ENCODE measurements at regions not wholly inside any gene's neighbourhood (a gene's known extent, or its start where the extent isn't known, plus 50 kb on each side); places are given as distances from the start of the nearest gene placed in this dataset.

DNA sequence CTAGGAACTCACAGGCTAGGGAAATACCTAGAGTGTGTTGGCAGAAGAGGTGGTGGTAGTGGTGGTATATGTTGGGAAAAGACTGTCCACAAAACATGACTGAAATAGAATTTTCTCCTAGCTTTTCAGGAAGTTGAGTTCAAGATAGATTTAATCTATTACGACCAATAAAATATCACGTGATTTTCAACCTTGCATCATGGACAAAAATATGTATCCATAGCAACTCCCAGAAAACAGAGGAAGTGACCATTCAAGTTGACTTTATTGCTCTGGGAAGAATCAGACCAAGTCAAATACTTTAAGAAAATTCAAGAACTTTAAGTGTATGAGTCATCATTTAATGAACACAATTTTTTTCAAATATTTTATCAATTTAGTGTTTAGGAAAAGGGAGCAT, 347.0 kb upstream of the ZNF385D start:
- no peaks in the 10 kb centered on the region for H3K36me3 Mint-ChIP-seq (ENCODE audit: low read depth)
- no peaks in the 10 kb centered on the region for H3K27me3 Mint-ChIP-seq (ENCODE audit: low read depth, poor library complexity)
- H3K4me3 Mint-ChIP-seq = no peak overlapping the region
- H3K9me3 Mint-ChIP-seq = no peaks in the 10 kb centered on the region
- peaks cover 5% of the 10 kb centered on the region for H3K4me1 Mint-ChIP-seq
- no peak for DNase-seq
- no peak overlapping the region for H3K27ac Mint-ChIP-seq
- TF ChIP-seq, protein P1, sequence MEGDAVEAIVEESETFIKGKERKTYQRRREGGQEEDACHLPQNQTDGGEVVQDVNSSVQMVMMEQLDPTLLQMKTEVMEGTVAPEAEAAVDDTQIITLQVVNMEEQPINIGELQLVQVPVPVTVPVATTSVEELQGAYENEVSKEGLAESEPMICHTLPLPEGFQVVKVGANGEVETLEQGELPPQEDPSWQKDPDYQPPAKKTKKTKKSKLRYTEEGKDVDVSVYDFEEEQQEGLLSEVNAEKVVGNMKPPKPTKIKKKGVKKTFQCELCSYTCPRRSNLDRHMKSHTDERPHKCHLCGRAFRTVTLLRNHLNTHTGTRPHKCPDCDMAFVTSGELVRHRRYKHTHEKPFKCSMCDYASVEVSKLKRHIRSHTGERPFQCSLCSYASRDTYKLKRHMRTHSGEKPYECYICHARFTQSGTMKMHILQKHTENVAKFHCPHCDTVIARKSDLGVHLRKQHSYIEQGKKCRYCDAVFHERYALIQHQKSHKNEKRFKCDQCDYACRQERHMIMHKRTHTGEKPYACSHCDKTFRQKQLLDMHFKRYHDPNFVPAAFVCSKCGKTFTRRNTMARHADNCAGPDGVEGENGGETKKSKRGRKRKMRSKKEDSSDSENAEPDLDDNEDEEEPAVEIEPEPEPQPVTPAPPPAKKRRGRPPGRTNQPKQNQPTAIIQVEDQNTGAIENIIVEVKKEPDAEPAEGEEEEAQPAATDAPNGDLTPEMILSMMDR (IDR thresholded peaks at IDR 0.05) = no peak

DNA sequence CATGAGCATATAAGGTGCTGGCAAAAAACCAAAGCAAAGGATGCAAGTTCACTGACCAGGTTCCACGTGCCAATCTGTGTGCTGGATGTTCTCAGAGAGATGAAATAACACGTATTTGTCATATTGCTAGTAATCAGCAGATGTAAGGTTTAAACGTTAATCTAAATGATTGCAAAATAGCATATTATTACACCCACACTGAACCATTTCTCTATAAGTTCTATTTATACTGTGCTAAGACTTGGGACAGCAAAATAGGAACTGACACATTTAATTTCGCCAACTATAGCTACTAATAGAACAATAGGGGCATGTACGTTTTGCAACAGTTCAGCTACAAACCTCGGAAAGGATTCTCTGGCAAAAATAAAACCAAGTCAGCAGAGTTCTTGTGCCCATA, 350.3 kb upstream of the ZNF385D start:
- H3K27ac Mint-ChIP-seq = no peak overlapping the region
- peaks cover 5% of the 10 kb centered on the region for H3K4me1 Mint-ChIP-seq
- no peak for DNase-seq
- no peaks in the 10 kb centered on the region for H3K36me3 Mint-ChIP-seq (ENCODE audit: low read depth)
- no peaks in the 10 kb centered on the region for H3K9me3 Mint-ChIP-seq
- no peaks in the 10 kb centered on the region for H3K27me3 Mint-ChIP-seq (ENCODE audit: low read depth, poor library complexity)
- no peak overlapping the region for H3K4me3 Mint-ChIP-seq
- TF ChIP-seq, protein P1 (IDR thresholded peaks at IDR 0.05) = no peak

DNA sequence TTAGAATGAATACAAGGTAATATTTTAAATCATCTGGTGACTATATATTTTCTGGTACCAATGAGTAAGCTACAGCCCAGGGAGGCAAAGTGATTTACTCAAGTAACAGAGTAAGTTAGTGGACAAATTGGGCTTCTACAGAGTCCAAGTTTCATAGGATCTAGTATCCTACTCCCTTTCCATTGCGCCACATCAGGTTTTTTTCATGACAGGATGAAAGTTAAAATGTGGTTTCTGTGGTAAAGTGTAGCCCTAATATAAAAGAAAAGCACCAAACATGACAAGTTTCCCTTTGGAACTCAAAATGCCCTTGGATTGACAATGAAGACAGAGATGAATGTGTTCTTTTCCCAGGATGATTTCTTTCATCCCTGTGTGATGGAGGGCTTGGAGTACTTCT, 350.8 kb upstream of the ZNF385D start:
- no peaks in the 10 kb centered on the region for H3K27me3 Mint-ChIP-seq (ENCODE audit: low read depth, poor library complexity)
- H3K4me1 Mint-ChIP-seq = peaks cover 5% of the 10 kb centered on the region
- H3K27ac Mint-ChIP-seq = no peak overlapping the region
- TF ChIP-seq, protein P1 (IDR thresholded peaks at IDR 0.05) = no peak
- no peaks in the 10 kb centered on the region for H3K36me3 Mint-ChIP-seq (ENCODE audit: low read depth)
- DNase-seq = no peak
- no peaks in the 10 kb centered on the region for H3K9me3 Mint-ChIP-seq
- no peak overlapping the region for H3K4me3 Mint-ChIP-seq

DNA sequence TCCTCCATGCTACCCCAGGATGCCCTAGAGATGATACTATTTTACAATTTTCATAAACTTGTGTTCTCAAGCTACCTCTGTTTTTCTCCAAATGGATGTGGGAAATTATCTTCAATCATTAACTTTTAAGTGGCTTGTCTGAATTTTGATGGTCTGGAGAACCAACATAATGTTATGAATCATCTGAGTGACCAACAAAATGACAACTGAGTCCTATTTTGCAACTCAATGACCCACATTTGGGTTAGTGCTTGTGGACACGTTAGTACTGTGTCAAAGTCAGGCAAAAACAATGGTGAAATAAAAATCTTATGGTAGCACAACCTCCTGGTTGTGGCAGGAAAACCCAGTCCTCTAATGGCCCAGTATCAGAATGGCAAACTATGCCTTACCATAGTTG, 352.4 kb upstream of the ZNF385D start:
- Mint-ChIP-seq H3K4me3 (no peak overlapping the region), H3K27ac (no peak overlapping the region), H3K36me3 (ENCODE audit: low read depth) (no peaks in the 10 kb centered on the region), H3K27me3 (ENCODE audit: low read depth, poor library complexity) (no peaks in the 10 kb centered on the region), H3K4me1 (no peaks in the 10 kb centered on the region), H3K9me3 (no peaks in the 10 kb centered on the region)
- TF ChIP-seq, protein P1 (IDR thresholded peaks at IDR 0.05) = no peak
- no peak for DNase-seq

DNA sequence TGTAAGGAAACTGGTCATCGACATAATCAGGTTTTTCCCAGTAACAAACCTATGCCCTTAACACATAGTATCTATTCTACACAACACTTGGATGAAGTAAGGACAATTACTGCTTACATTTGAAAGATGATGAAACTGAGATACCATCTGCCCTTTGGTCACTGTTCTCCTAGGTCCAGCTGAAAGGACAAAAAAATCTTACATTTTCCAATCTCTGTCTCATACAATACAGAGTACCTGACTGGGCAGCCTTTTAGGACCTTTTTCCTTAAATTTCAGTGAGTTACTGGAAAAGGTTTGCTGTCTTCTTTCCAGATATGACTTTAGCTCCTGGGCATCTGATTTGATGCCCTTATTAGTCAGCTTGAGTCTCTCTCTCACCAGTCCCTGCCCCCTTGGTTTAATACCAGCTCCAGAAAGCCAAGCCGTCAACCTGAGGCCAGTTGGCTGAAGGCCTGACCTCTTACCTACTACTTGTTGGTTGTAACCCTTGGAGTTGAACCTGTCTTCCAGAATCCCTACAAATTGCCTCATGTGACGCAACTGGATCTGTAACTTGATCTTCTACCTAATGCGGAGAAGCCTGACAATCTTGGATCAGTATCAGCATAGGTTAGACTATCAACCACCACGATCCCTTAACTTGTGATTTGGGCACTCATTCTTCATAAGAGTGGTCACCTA, 355.3 kb upstream of the ZNF385D start:
- DNase-seq = no peak
- H3K36me3 Mint-ChIP-seq (ENCODE audit: low read depth) = no peaks in the 10 kb centered on the region
- H3K27ac Mint-ChIP-seq = no peak overlapping the region
- no peaks in the 10 kb centered on the region for H3K27me3 Mint-ChIP-seq (ENCODE audit: low read depth, poor library complexity)
- no peaks in the 10 kb centered on the region for H3K4me1 Mint-ChIP-seq
- no peaks in the 10 kb centered on the region for H3K9me3 Mint-ChIP-seq
- no peak overlapping the region for H3K4me3 Mint-ChIP-seq
- TF ChIP-seq, protein P1 (IDR thresholded peaks at IDR 0.05) = no peak

DNA sequence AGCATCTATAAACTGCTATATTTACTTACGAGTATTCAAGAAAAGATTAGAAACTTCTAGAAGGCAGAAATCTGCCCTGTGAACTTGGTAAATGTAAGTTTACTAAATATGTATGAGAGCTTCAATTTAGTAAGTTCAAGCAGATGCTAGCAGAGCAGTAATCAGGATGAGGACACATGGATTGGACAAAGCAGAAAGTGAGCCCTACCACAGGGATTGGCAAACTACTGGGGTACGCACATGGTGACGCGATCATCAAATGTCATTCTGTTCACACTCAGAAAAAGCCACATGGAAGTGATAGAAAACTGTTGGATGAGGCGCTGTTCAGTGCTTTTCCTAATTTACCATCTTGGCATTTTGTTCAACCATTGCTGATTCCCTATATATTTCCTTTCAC, 360.2 kb upstream of the ZNF385D start:
- Mint-ChIP-seq H3K27ac (no peak overlapping the region), H3K4me3 (no peak overlapping the region), H3K4me1 (no peaks in the 10 kb centered on the region), H3K36me3 (ENCODE audit: low read depth) (no peaks in the 10 kb centered on the region), H3K9me3 (no peaks in the 10 kb centered on the region), H3K27me3 (ENCODE audit: low read depth, poor library complexity) (no peaks in the 10 kb centered on the region)
- TF ChIP-seq, protein P1 (IDR thresholded peaks at IDR 0.05) = no peak
- no peak for DNase-seq

All from nephron progenitor cell (in vitro differentiated cells).